Kidney (tissue), 13 donors: ENCODE measurements at regions not wholly inside any gene's neighbourhood (a gene's known extent, or its start where the extent isn't known, plus 50 kb on each side); places are given as distances from the start of the nearest gene placed in this dataset.
"Not testable (repeated sequence)": the region's sequence is repeated elsewhere in the genome, so short reads cannot be mapped to it uniquely, and the experiment has no call there.

Experiments
- DNase-seq, 5 donors: peaks; one replicate each; pipeline ENCODE4 v3.0.0-alpha.2; 2013 to 2020
- FAIRE-seq: peaks from 2 replicates; lab custom pipeline; 2012; peaks lifted over from hg19 to GRCh38; lab: Jason Lieb, UNC
- H3K27ac ChIP-seq, 2 donors: one replicate each; pipeline ENCODE4 v1.7.0; 2013; ENCODE audit warnings: low read depth in 2 of 2, low read length in 2 of 2, inconsistent platforms in 1 of 2
- H3K27me3 ChIP-seq: one replicate; pipeline ENCODE4 v1.7.1; 2013; ENCODE audit warnings: low read length, inconsistent platforms; ENCODE audit not compliant: control insufficient read depth, insufficient read depth
- H3K36me3 ChIP-seq, 3 donors: one replicate each; pipeline versions ENCODE4 v1.7.0 to v1.7.1; 2013; ENCODE audit warnings: low read length in 3 of 3, control low read depth in 1 of 3, inconsistent platforms in 1 of 3; ENCODE audit not compliant: insufficient read depth in 3 of 3, control insufficient read depth in 2 of 3
- H3K4me1 ChIP-seq, 3 donors: one replicate each; pipeline versions ENCODE4 v1.7.0 to v1.7.1; 2013; ENCODE audit warnings: low read length in 3 of 3, inconsistent platforms in 1 of 3, low read depth in 1 of 3; ENCODE audit not compliant: control insufficient read depth in 2 of 3, insufficient read depth in 2 of 3
- H3K4me3 ChIP-seq, 3 donors: one replicate each; pipeline versions ENCODE4 v1.7.0 to v1.8.1; 2013; ENCODE audit warnings: low read length in 3 of 3, control low read depth in 1 of 3, inconsistent platforms in 1 of 3
- H3K9ac ChIP-seq, 3 donors: one replicate each; pipeline versions ENCODE4 v1.7.0 to v1.7.1; 2013; ENCODE audit warnings: low read length in 3 of 3, control low read depth in 1 of 3, inconsistent platforms in 1 of 3
- H3K9me3 ChIP-seq, 3 donors: one replicate each; pipeline versions ENCODE4 v1.7.0 to v1.7.1; 2013; ENCODE audit warnings: low read length in 3 of 3, control low read depth in 1 of 3, inconsistent platforms in 1 of 3; ENCODE audit not compliant: control insufficient read depth in 2 of 3, insufficient read depth in 1 of 3
- intact Hi-C: fragments of 100-400 bp; cut with DNase I; formaldehyde crosslinking; loops from one replicate; pipeline ENCODE4 v1.11.1; 2022
- TF ChIP-seq, protein P1 (sequence below): IDR thresholded peaks from 3 replicates; pipeline ENCODE4 v1.5.1; 2012; ENCODE audit warnings: mild to moderate bottlenecking, moderate library complexity, borderline replicate concordance; ENCODE audit not compliant: insufficient read depth; ENCODE audit errors: extremely low read depth
- donor health status: control.
- donor health status: control.
- donor health status: control.
- donor health status: control.
- donor health status: control.
- donor health status: DM: yes; HTN: yes; CAD: no.
- donor health status: Normal renal cell carcinoma (clear cell type).

DNA sequence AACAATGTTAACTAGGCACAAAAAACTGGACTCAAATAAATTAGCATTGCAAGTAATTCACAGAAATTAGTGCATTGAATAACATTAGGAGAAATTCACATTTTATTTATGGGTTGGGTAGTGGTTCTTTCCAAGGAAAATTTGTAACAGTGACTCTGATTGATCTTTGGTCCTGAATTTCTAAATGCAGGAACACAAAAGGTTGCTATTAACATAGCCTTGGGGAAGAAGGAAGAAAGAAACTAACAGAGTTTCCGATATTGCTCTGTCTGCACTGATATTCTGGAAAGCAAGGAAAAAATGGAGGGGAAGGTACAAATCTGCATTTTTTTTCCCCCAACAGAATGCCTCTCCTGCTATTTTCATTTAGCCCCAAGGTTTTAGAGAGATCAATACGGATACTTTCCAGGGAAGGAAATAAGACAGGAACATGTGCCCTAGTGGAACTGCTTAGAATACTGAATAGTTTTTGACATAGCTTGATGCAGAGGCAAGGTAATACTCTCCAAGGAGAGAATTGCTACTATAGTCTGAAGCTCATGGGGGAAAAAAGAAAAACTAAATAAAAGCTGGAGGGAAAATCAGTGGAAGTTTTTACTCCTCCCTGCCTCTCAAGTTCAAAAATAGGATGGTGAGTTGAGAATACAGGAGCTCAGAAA lies 490.1 kb downstream of the RAPGEF2 start:
- TF ChIP-seq, protein P1, sequence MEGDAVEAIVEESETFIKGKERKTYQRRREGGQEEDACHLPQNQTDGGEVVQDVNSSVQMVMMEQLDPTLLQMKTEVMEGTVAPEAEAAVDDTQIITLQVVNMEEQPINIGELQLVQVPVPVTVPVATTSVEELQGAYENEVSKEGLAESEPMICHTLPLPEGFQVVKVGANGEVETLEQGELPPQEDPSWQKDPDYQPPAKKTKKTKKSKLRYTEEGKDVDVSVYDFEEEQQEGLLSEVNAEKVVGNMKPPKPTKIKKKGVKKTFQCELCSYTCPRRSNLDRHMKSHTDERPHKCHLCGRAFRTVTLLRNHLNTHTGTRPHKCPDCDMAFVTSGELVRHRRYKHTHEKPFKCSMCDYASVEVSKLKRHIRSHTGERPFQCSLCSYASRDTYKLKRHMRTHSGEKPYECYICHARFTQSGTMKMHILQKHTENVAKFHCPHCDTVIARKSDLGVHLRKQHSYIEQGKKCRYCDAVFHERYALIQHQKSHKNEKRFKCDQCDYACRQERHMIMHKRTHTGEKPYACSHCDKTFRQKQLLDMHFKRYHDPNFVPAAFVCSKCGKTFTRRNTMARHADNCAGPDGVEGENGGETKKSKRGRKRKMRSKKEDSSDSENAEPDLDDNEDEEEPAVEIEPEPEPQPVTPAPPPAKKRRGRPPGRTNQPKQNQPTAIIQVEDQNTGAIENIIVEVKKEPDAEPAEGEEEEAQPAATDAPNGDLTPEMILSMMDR: no peak
- DNase-seq (no peak), FAIRE-seq (no peak)
- H3K9me3 ChIP-seq: no peaks in the 10 kb centered on the region
- H3K9ac ChIP-seq: no peak overlapping the region
- no peak overlapping the region for H3K4me3 ChIP-seq
- no peaks in the 10 kb centered on the region for H3K36me3 ChIP-seq
- H3K27me3 ChIP-seq: no peaks in the 10 kb centered on the region
- intact Hi-C loops: no loop called here
- H3K27ac ChIP-seq: no peak overlapping the region
- no peaks in the 10 kb centered on the region for H3K4me1 ChIP-seq

DNA sequence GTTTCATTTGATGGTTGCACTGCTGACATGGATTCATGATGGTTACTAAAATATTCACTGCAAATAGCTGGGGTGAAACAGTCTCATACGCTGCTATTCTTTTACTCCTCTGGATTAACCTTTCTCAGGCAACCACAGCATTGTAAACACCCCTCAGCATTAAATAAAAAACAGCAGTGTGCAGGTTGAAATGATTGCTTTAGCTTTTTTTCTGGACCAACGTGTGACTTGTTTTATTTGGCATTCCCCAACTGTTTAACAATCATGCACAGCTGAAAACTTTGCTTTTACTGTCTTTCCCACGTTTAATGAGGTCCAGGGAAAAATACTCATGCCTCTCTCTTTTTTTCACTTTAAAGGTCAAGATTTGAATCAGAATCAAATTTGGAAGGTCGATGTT lies 490.8 kb downstream of the RAPGEF2 start:
- FAIRE-seq: no peak

GRCh38 chr4:159594576-159594975 lies 491.7 kb downstream of the RAPGEF2 start:
- no peak for FAIRE-seq
- Histone ChIP-seq H3K4me1 (no peaks in the 10 kb centered on the region), H3K9ac (no peak overlapping the region), H3K9me3 (no peaks in the 10 kb centered on the region), H3K27ac (no peak overlapping the region), H3K36me3 (no peaks in the 10 kb centered on the region), H3K4me3 (no peak overlapping the region), H3K27me3 (no peaks in the 10 kb centered on the region)
- TF ChIP-seq, protein P1: no peak
- no peak for DNase-seq
- intact Hi-C loops: no loop called here

More for the DNA sequence above, 490.8 kb downstream of the RAPGEF2 start:
- DNase-seq: peak in 1 of 5 donors; percentile 15
- H3K36me3 ChIP-seq: no peaks in the 10 kb centered on the region
- H3K9ac ChIP-seq: no peak overlapping the region
- H3K4me3 ChIP-seq: no peak overlapping the region
- TF ChIP-seq, protein P1: no peak
- no peak overlapping the region for H3K27ac ChIP-seq
- no peaks in the 10 kb centered on the region for H3K9me3 ChIP-seq
- H3K4me1 ChIP-seq: no peaks in the 10 kb centered on the region
- no peaks in the 10 kb centered on the region for H3K27me3 ChIP-seq
- intact Hi-C loops: no loop called here

- H3K27ac ChIP-seq, H3K9ac ChIP-seq, H3K9me3 ChIP-seq, H3K4me1 ChIP-seq, H3K27me3 ChIP-seq, H3K36me3 ChIP-seq, intact Hi-C loops, DNase-seq, H3K4me3 ChIP-seq, FAIRE-seq: not testable (repeated sequence)
Measured at GRCh38 chr4:159595101-159595500, 492.2 kb downstream of the RAPGEF2 start.
